Activated gamma-delta T cell (primary cell): ENCODE measurements at regions not wholly inside any gene's neighbourhood (a gene's known extent, or its start where the extent isn't known, plus 50 kb on each side); places are given as distances from the start of the nearest gene placed in this dataset.
"Not testable (repeated sequence)": the region's sequence is repeated elsewhere in the genome, so short reads cannot be mapped to it uniquely, and the experiment has no call there.

Source experiments
- DNase-seq: peaks from one replicate; lab custom pipeline; 2025; lab: John Stamatoyannopoulos, UW

DNA sequence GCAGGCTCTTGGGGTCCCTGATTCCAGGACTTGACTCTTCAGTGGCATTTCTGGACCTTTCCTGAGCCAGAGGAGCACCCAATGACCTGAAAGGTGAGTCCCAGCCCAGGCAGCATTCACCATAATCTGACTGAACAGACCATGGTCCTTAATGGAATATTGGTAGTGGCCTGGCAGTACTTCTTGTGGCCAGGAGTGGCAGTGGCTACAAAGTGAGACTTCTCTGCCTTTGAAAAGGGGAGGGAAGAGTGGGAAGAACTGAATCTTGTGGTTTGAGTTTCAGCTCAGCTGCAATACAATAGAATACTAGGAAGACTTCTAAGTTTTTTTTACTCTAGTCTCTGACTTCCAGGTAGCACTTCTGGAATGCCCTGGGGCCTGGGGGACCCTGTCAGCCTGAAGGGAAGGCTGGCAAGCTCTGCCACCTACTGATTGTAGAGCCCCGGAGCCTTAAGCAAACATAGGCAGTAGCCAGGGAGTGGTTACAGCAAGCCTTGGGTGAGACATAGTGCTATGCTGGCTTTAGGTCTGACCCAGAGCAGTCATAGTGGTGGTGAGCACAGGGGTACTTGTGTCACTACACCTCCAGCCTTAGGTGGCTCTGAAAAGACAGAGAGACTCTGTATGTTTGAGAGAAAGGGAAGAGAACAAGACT lies 674.2 kb upstream of the MANEA start:
- DNase-seq = no peak

DNA sequence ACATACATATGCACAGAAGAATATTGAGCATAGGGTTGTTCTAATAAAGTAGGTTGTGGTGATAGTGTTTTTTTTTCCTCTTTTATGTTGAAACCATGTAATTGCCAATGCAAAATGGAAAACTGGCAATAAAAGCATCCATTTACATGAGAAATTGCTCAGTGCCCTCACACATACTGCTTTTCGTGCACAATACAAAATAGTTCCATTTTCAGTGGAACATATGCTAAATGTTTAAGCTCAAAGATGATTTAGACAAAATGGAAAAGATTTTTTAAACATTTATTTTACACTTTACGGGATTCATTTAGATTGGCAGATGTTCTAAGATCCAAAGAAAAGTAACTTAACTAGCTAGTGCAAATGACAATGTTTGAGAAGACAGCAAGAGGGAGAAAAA lies 678.1 kb upstream of the MANEA start:
- no peak for DNase-seq

DNA sequence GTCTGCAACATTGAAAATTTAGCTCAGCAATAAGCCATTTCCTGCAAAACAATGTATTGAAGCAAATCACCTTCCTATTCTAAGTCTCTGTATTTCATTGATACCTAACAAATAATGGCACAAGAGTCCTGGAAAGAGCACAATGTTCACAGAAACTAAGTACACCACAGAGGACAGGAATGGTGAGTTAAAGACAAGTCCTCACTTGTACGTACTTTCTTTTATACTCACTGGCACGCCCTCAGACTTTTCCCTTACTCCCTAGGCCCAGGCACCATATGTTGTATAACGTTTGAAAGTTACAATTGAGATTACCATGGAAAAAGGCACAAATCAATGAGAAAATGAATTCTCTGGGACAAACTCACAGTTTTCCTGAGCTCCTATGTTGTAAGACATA lies 683.0 kb upstream of the MANEA start:
- DNase-seq = no peak

DNA sequence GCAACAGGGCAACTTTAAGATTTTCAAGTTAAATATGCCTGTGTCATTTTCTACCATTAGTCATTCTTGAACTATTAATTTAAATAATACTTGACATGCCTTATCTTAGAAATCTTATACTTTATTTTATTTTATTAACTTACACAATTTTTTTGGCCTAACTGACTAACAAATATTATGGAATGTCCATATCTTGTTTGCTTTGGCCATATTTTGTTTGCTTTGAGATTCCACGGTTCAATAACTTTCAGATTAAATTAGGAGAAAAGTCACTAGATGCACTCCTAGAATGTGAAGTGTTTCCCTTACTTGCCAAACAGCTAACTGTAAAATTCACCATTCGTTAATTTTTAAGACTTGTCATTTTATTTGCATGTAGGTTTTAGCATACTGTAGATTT lies 684.0 kb upstream of the MANEA start:
- DNase-seq = no peak

DNA sequence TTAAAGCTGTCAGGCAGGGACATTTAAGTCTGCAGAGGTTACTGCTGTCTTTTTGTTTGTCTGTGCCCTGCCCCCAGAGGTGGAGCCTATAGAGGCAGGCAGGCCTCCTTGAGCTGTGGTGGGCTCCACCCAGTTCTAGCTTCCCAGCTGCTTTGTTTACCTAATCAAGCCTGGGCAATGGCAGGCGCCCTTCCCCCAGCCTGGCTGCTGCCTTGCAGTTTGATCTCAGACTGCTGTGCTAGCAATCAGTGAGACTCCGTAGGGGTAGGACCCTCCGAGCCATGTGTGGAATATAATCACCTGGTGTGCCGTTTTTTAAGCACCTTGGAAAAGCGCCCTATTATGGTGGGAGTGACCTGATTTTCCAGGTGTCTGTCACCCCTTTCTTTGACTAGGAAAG lies 703.5 kb upstream of the MANEA start:
- not testable (repeated sequence) for DNase-seq

DNA sequence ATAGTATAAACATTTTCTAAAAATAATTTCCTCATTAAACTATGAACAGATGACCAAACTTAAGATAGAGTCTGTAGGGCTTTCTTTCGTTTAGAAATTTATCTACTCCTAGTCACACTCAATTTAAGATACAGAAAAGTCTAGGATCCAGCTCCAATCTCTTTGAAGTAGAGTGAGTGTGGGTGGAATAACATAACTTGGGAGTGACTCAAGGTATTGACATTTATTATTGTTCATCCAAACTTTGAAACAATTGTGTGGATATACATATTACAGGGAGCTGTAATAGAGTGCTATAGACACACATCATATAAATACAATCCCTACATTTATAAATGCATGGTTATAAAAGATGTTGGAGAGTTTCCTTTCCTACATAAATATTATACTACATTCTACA lies 715.2 kb upstream of the MANEA start:
- no peak for DNase-seq

DNA sequence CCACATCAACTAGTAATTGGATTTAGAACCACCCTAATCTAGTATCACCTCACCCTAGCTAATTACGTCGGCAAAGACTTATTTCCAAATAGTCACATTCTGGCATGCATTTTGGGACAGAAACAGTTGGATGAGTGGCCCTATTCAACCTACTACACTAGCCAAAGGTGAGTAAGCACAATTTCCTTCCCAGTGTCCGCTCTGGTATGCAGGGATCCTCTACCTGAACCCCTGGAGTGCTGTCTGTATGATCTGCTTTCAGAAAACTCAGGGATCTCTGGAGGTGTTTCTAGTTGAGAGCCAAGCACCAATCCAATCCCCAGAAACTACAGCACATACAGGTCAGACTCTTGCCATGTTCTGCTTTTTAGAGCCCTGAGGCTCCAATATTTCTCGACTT lies 717.4 kb upstream of the MANEA start:
- DNase-seq = no peak

DNA sequence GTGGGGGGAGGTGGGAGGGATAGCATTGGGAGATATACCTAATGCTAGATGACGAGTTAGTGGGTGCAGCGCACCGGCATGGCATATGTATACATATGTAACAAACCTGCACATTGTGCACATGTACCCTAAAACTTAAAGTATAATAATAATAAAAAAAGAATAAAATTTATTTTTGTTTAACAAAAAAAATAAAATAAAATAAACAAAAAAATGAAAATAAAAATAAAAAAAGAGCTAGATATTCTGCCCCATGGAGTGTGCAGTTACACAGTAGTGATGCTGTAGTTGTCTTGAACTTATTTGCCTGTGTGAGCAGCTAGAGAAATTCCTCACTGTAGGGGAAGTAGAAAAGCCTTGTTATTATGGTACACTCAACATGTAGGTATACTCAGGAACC lies 720.3 kb upstream of the MANEA start:
- DNase-seq = not testable (repeated sequence)

DNA sequence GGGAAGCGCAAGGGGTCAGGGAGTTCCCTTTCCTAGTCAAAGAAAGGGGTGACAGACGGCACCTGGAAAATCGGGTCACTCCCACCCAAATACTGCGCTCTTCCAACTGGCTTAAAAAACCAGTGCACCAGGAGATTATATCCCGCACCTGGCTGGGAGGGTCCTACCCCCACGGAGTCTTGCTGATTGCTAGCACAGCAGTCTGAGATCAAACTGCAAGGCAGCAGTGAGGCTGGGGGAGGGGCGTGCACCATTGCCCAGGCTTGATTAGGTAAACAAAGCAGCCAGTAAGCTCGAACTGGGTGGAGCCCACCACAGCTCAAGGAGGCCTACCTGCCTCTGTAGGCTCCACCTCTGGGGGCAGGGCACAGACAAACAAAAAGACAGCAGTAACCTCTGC lies 726.0 kb upstream of the MANEA start:
- not testable (repeated sequence) for DNase-seq

DNA sequence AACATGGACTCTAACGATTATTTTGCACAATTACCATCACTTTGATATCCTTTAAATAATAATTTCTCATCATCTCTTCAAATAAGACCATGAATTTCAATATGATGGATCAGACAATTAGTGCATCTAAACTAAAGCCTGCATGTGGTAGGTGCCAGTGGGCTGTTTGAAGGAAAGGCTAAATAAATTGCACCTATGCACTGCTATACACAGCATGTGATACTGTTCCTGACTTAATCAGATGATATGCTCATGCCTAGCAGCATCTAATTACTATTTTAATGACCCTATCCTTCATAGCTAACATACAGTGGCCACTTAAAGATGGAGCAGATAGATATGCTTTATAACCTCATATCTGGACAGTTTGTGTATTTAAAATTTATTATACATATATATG lies 731.6 kb upstream of the MANEA start:
- no peak for DNase-seq

DNA sequence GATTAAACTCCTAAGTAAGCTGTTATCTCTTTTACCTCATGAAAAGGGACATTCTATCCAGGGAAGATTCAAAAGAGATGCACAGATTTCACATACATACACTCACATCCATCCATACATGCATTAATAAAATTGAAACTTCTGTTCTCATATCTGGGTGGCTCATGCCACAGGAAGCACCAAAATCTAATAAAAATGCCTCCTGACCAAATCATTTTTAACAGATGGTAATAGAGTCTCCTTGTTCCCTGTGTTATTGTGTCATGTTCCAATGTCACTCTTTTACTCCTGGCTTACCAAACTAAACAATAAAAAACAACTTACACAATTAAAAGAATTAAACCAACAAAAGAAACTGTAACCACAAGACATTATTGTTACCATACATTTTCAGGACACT lies 742.1 kb upstream of the MANEA start:
- DNase-seq = no peak

DNA sequence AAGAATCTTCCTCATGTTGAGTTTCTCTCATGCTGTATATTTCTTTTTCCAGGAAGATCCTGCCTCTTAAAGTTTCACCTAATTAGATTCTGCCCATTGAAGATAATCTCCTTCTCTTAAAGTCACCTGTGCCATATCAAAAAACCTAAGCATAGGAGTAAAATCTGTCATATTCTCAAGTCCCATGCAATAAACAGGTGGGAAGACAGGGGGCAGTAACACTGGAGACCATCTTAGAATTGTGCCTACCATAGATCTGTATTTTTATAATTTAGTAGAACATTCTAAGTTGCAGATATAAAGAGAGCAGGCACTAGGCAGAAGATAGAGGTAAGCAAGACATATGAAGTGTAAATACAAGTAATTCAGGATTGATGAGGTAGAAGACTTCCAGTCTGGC lies 763.5 kb upstream of the MANEA start:
- no peak for DNase-seq

DNA sequence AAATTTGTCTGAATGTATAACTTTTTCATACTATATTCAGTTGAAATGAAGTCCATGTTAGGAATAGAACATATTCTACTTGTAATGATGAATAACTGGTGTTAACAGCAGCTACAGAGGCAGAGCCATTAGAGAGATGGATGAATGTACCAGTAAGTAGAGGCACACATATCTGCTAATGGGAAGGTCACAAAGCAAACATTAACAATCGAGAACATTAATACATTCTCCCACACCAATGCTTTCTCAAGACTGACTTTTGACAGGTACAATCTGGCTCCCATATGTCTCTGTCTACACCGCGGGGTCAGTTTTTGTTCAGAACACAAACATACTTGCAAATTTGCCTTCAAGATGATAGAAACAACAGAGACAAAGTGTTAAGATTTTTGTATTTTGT lies 776.0 kb upstream of the MANEA start:
- DNase-seq = no peak

DNA sequence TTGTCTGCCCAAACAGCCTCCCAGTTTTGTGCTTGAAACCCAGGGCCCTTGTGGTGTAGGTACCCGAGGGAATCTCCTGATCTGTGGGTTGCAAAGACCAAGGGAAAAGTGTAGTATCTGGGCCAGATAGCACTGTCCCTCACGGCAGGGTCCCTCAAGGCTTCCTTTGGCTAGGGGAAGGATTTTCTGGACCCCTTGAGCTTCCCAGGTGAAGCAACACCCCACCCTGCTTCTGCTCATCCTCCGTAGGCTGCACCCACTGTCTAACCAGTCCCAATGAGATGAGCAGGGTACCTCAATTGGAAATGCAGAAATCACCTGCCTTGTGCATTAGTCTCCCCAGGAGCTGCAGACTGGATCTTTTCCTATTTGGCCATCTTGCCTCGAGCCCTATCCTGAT lies 791.8 kb upstream of the MANEA start:
- no peak for DNase-seq

DNA sequence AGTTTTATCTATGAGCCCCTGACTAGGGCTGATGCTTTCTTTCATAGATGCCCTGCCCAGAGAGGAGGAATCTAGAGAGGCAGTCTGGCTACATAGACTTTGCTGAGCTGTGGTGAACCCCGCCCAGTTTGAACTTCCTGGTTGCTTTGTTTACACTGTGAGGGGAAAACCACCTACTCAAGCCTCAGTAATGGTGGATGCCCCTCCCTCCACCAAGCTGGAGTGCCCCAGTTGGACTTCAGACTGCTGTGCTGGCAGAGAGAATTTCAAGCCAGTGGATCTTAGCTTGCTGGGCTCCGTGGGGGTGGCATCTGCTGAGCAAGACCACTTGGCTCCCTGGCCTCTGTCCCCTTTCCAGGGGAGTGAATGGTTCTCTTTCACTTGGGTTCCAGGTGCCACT lies 792.3 kb upstream of the MANEA start:
- not testable (repeated sequence) for DNase-seq

DNA sequence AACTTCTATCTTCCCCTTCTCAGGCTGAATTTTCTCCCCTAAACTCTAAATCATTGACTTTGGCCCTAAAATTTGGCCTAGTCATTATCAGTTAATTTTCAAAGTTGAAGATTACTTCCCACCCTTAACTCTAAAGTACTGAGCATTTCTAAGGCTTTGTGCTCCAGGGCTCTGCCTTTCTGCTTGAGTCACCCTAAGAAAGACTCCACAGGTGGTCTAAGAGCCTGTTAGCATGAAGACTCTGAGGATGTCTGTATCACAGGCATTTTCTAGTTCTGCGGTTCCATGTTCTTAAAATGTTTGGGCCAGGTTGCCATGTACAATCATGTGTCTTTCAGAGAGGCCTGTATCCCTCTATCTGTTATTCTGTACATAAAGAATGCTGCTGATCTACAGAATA lies 808.1 kb upstream of the MANEA start:
- no peak for DNase-seq

DNA sequence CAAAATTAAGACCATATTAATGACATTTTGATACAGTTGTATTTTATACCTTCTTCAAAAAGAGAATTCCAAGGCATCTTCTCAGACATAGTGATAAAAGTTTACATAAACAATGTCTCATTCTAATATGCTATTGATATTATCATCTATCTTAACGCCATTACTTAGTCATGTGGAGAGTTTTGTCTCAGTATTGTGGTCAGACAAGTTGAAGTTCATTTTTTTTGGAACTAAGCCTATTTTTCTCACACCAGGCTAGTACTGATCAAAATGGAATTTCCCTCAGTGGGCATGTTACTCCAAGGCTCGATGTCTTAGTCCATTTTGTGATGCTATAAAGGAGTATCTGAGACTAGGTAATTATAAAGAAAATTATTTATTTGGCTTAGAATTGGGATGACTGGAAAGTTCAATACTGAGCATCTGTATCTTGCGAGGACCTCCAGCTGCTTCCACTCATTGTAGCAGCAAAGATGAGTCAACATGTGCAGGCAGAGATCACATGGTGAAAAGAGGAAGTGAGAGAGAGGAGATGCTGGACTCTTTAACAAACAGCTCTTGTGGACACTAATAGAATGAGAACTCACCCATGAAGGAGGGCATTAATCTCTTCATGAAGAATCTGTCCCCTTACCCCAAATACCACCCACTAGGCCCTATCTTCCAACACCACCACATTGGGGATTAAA lies 825.5 kb upstream of the MANEA start:
- DNase-seq = no peak

DNA sequence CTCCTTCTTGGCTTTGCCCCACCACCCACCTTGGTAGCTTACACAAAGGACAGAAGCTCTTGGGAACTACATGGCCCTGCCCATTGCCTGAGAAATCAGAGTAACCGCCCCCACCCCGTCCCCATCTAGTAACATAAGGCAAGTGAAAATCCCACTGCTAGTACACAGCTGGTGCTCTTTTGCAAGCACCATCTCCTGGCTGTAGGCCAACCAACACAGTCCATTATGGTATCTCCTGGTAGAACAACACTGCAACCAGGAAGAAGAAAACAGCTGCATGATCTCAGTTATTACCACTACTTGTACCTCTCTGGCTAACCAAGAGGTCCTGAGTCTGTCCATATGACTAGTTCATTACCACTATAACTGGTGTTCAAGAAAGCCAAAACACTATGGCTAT lies 841.1 kb upstream of the MANEA start:
- DNase-seq = no peak

DNA sequence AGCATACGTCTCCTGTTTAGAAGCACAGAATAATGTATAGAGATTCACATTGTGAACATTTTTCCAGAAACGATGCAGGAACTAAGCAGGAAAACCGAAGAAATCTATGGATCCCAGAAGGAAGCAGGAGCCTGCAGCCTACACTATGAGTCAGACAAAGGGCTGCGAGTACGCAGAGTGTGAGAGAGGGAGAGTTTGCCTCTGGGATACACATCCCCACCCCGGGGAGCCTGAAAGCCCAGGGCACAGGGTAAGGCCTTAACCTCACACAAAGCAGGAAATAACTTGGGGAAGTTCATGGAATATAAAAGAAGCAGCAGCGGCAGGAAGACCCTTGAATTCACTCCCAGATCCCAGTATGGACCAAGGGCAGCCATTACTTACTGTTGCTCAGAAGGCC lies 842.1 kb upstream of the MANEA start:
- no peak for DNase-seq

DNA sequence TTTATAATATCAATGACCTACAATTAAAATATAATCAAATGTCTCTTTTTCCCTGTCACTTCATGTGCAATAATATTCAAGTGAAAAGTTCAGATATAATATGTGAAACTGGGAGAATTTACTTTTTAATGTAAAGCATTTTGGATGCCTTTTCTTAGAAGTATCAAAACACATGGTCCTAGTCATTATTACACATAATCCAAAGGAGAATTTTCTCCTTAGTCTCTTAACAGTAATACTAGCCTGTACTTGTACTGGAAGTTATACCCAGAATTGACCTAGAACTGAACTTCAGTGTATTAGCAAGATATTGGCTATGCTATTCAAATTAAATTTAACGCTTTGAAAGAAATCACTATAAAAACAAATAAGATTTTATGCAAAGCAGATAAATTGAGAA lies 842.6 kb upstream of the MANEA start:
- no peak for DNase-seq

DNA sequence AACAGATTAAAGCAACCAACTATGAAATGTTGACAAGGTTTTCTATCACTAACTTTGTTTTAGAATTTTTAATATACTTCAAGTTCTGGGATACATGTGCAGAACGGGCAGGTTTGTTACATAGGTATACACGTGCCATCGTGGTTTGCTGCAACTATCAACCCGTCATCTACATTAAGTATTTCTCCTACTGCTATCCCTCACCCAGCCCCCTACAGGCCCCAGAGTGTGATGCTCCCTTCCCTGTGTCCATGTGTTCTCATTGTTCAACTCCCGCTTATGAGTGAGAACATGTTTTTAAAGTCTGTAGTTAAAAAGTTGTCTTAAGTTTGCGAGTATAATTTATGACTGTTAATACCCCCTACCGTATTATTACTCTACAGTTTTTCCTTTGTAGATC lies 844.3 kb upstream of the MANEA start:
- no peak for DNase-seq

DNA sequence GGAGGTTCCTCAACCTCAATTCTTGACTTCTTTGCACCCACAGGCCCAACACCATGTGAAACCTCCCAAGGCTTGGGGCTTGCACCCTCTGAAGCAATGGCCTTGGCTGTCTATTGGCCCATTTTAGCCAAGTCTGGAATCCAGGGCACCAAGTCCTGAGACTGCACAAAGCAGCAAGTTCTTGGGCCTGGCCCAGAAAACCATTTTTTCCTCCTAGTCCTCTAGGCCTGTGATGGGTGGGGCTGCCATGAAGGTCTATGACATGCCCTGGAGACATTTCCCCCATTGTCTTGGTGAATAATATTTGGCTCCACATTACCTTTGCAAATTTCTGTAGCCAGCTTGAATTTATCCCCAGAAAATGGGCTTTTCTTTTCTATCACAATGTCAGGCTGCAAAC lies 849.6 kb upstream of the MANEA start:
- DNase-seq = no peak

DNA sequence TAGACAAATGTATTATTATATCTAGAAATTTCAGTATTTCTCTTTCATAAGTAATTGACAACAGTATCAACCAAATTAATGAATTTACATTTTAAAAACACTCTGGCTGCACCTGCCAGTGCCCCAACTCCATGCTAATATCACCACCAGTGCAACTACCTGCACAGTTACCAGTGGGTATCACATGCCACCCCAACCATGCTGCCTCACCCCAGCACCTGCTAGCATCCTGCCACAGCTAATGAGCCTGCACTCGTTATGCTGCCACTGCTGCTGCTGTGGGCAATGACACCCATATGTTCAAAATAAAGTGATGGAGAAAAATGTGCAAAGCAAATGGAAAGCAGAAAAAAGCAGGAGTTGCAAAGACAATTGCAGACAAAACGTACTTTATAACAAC lies 855.9 kb upstream of the MANEA start:
- DNase-seq = no peak

DNA sequence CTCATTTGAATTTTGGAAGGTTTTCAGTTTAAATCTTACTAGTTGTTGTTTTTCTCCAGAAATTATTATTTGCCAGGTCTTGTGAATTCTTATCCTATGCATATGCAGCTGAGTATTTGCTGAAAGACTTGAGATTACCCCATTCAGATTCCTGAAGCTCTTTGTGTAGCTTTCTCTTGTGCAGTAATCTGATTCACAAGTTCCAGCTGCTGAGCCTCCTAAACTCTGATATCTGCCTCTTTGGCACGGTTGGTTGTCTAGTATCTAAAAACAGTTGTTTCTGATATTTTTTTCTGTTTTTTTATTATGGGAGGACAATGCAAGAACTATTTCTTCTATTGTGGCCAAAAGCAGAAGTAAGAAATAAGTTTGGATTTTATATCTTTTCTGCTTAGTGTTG lies 863.9 kb upstream of the MANEA start:
- no peak for DNase-seq
